ENCODE measurements at regions not wholly inside any gene's neighbourhood (a gene's known extent, or its start where the extent isn't known, plus 50 kb on each side); places are given as distances from the start of the nearest gene placed in this dataset.
"Not testable (repeated sequence)": the region's sequence is repeated elsewhere in the genome, so short reads cannot be mapped to it uniquely, and the experiment has no call there.

GRCh38 chr15:95192923-95193322 lies 961.6 kb downstream of the MCTP2 start:
- in situ Hi-C loops (cut with MboI; ENCODE audit: low pct_unique_long_range_greater_than_20kb, low sequenced_read_pairs, unreplicated experiment) = no loop called here
- no peak for DNase-seq (ENCODE audit: low spot score)
- TF ChIP-seq CTCF (IDR thresholded peaks at IDR 0.05; ENCODE audit: extremely low read depth, insufficient read depth, missing control alignments) = no peak

- in situ Hi-C loops (cut with MboI; ENCODE audit: low pct_unique_long_range_greater_than_20kb, low sequenced_read_pairs, unreplicated experiment) = no loop called here
- no peak for TF ChIP-seq CTCF (IDR thresholded peaks at IDR 0.05; ENCODE audit: extremely low read depth, insufficient read depth, missing control alignments)
- DNase-seq (ENCODE audit: low spot score) = no peak
These were observed 963.4 kb downstream of the MCTP2 start for GRCh38 chr15:95194746-95195145.

GRCh38 chr15:95196176-95196915 lies 965.0 kb downstream of the MCTP2 start:
- no peak for TF ChIP-seq CTCF (IDR thresholded peaks at IDR 0.05; ENCODE audit: extremely low read depth, insufficient read depth, missing control alignments)
- DNase-seq (ENCODE audit: low spot score) = no peak
- in situ Hi-C loops (cut with MboI; ENCODE audit: low pct_unique_long_range_greater_than_20kb, low sequenced_read_pairs, unreplicated experiment) = no loop called here

- no peak for DNase-seq (ENCODE audit: low spot score)
- no peak for TF ChIP-seq CTCF (IDR thresholded peaks at IDR 0.05; ENCODE audit: extremely low read depth, insufficient read depth, missing control alignments)
- in situ Hi-C loops (cut with MboI; ENCODE audit: low pct_unique_long_range_greater_than_20kb, low sequenced_read_pairs, unreplicated experiment) = no loop called here
These were observed 971.4 kb downstream of the MCTP2 start for GRCh38 chr15:95202569-95203349.

- DNase-seq (ENCODE audit: low spot score) = no peak
- no peak for TF ChIP-seq CTCF (IDR thresholded peaks at IDR 0.05; ENCODE audit: extremely low read depth, insufficient read depth, missing control alignments)
- in situ Hi-C loops (cut with MboI; ENCODE audit: low pct_unique_long_range_greater_than_20kb, low sequenced_read_pairs, unreplicated experiment) = no loop called here
These were observed 973.7 kb downstream of the MCTP2 start for GRCh38 chr15:95205077-95205476.

- in situ Hi-C loops (cut with MboI; ENCODE audit: low pct_unique_long_range_greater_than_20kb, low sequenced_read_pairs, unreplicated experiment); DNase-seq (ENCODE audit: low spot score): not testable (repeated sequence)
These were observed 974.5 kb downstream of the MCTP2 start for GRCh38 chr15:95205830-95206229.

- no peak for DNase-seq (ENCODE audit: low spot score)
- in situ Hi-C loops (cut with MboI; ENCODE audit: low pct_unique_long_range_greater_than_20kb, low sequenced_read_pairs, unreplicated experiment) = no loop called here
- no peak for TF ChIP-seq CTCF (IDR thresholded peaks at IDR 0.05; ENCODE audit: extremely low read depth, insufficient read depth, missing control alignments)
These were observed 976.7 kb downstream of the MCTP2 start for GRCh38 chr15:95208071-95208470.
